GM12878 (cell line): ENCODE measurements at regions not wholly inside any gene's neighbourhood (a gene's known extent, or its start where the extent isn't known, plus 50 kb on each side); places are given as distances from the start of the nearest gene placed in this dataset.

ENCODE experiments used
- CTCF ChIP-seq, 3 experiments: IDR thresholded peaks in 2 of 3; conservative IDR thresholded peaks in 1 of 3; 2 replicates each; pipeline ENCODE4 v1.5.1; 2011; ENCODE audit warnings: low read depth in 3 of 3, low read length in 3 of 3, mild to moderate bottlenecking in 3 of 3, control low read depth in 2 of 3, moderate library complexity in 2 of 3, inconsistent platforms in 1 of 3, mixed read lengths in 1 of 3; ENCODE audit not compliant: control insufficient read depth in 2 of 3, insufficient read depth in 1 of 3; ENCODE audit errors: extremely low read depth in 1 of 3
- MAX ChIP-seq: IDR thresholded peaks from 2 replicates; pipeline ENCODE4 v1.6.1; 2012; ENCODE audit warnings: low read depth, low read length, improper control_type of control experiment
- PML ChIP-seq: IDR thresholded peaks from 2 replicates; pipeline ENCODE4 v1.6.1; 2012; ENCODE audit warnings: low read length, inconsistent platforms

- no peak for TF ChIP-seq MAX
- TF ChIP-seq PML = no peak
- TF ChIP-seq CTCF (IDR thresholded peaks at IDR 0.05 in 2 of 3, conservative IDR thresholded peaks at IDR 0.05 in 1 of 3; ENCODE audit: control insufficient read depth in 2 of 3, extremely low read depth in 1 of 3, insufficient read depth in 1 of 3, low read depth in 3 of 3, low read length in 3 of 3) = no peak
Observed at GRCh38 chr7:25834050-25834449, 317.9 kb upstream of the NFE2L3 start.
